ENCODE measurements at regions not wholly inside any gene's neighbourhood (a gene's known extent, or its start where the extent isn't known, plus 50 kb on each side); places are given as distances from the start of the nearest gene placed in this dataset.
"Not testable (repeated sequence)": the region's sequence is repeated elsewhere in the genome, so short reads cannot be mapped to it uniquely, and the experiment has no call there.

GRCh38 chrX:65610481-65610880 lies 57.0 kb upstream of the MSN start:
- no peak for DNase-seq

- peak; percentile 43 for DNase-seq
Observed at GRCh38 chrX:65610040-65610439, 57.4 kb upstream of the MSN start.

GRCh38 chrX:65609237-65609636 lies 58.2 kb upstream of the MSN start:
- no peak for DNase-seq

GRCh38 chrX:65608026-65608425 lies 59.4 kb upstream of the MSN start:
- no peak for DNase-seq

- peak; percentile 77 for DNase-seq
Observed at GRCh38 chrX:65607070-65607742, 60.2 kb upstream of the MSN start.

DNA sequence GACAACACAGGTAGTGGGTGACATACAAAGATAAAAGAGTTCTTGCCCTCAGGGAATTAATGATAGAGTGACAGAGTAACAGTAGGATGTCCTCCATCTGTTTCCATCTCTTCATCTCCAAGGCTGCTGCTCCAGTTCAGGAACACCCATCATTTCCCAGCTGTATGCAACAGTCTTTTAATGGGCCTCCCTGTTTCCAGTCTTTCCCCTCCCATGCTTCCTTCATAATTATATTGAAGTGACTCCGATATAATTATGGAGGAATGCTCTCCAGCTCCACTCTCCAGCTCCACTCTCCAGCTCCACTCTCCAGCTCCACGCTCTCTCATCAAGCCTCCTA lies 65.3 kb upstream of the MSN start:
- no peak for DNase-seq

- DNase-seq, result peak; percentile 54
Observed at GRCh38 chrX:65601530-65602220, 65.8 kb upstream of the MSN start.

DNA sequence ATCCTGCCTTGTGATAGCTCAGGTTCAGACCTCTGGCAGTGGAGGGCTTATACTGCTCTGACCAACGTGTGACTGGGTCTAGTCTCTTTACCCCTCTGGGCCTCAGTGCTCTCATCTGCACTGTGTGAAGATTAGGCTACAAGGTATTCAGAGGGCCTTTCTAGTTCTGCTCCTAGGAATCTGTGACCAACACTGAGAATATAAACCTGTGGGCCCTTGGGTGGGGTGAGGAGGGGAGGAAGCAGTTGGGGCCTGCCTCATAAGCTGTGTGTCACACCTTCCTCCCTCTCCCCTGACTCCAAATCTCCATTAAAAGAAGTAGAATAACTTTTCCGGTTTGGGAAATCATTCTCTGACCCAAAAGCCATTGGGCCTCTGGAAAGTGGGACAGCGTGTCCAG lies 66.3 kb upstream of the MSN start:
- no peak for DNase-seq

- DNase-seq, result no peak
Observed at GRCh38 chrX:65600106-65600505, 65.5 kb upstream of the LAS1L start.

GRCh38 chrX:65598559-65599147 lies 64.1 kb upstream of the LAS1L start:
- DNase-seq, result peak; percentile 33

DNA sequence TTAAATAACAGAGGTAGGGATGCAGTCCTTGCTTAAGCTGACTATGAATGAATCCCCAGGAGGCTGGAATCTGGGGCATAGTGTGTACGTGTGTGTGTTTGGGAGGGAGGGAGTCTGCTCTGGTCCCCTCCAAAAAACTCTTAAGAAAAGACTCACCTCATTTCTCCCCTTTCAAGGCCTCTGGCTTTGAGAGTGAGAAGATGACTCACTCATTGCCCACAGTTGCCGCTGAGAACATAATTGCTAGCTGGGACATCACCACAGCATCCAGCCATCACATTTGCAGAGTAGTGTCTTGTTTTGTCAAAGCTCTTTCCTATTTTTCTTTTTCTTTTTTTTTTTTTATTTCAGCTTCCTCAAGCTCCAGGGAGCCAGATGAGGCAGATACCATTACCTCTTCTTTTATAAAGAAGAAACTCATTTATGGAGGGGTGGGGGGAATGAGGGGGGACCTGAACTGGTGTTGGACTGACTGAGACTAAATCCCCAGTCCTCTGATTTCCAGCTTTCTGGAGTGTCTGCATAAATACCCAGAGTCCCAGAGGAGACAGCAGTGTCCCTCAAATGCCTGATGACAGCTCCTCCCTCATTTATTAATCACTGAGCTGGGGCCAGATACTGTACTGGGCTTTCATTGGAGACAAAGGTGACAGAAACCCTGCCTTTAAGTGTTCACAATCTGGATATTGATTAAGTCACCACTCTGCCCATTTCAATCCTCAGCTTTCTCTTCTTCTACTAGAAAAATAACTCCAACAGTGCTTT lies 61.9 kb upstream of the LAS1L start:
- peak; percentile 85 for DNase-seq

DNA sequence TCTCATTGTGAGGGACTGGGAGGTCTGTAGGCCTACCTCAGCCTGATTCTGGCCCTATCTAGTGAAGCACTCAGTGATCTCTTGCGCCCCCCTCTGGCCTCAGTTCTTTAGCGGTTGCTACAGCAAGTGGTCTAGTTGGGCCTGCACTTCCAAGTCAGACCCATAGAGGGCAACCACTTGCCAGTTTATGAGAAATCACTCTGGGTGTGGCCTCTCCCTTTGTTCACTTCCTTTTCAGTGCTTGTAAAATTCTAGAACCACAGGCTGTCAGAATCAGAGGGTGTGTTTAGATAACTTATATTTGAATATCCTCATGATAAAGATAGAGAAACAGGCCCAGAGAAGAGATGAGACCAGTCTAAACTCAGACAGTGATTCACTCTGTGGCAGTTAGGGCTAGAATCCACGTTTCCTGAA lies 60.9 kb upstream of the LAS1L start:
- DNase-seq, result peak; percentile 97

DNA sequence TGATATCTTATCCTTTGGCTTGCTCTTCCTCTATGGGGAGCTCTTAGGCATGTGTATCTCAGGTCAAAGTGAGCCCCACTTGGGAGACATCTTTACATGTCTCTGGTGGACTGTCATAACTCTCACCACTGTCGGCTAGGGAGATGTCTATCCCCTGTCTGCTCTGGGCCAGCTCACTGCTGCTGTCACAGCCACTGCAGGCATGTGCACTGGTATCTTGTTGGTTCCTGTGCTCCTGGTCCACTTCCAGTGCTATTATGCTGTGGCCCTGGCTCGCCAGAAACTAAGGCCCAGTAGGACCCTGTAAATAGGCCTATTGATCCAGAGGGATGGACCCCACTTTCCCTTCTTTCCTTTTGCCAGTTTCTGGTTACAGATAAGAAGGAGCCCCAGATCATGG lies 56.6 kb upstream of the LAS1L start:
- no peak for DNase-seq

- DNase-seq, result no peak
Observed at GRCh38 chrX:65589304-65589703, 54.7 kb upstream of the LAS1L start.

DNA sequence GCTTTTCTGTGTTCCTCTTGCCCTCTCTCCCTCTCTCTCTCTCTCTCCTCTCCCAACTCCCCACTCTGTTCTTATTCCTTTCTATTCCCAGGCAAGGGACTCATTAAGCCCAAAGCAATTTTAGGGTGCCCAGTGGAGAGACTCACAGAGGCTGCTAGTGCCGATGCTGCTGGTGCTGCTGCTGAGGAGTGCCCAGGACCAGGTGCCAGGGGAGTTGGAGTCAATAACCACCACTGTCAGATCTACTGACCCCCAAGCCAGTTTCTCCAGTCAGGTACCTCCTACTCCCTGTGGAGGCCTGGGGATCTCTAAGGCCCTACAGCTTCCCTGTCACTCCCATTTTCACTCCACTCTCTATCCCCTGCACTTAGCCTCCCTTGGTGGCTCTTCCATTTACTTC lies 54.2 kb upstream of the LAS1L start:
- DNase-seq, result no peak

GRCh38 chrX:65587616-65588526 lies 53.3 kb upstream of the LAS1L start:
- DNase-seq, result no peak

- no peak for DNase-seq
Observed at GRCh38 chrX:65586491-65586890, 51.9 kb upstream of the LAS1L start.

DNA sequence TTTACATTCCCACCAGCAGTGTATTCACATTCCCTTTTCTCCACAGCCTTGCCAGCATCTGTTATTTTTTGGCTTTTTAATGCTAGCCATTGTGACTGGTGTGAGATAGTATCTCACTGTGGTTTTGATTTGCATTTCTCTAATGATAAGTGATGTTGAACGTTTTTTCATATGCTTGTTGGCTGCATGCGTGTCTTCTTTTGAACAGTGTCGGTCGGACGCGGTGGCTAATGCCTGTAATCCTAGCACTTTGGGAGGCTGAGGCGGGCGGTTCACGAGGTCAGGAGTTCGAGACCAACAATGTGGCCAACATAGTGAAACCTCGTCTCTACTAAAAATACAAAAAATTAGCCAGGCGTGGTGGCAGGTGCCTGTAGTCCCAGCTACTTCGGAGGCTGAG lies 50.6 kb upstream of the LAS1L start:
- not testable (repeated sequence) for DNase-seq

Measured in activated CD4-positive, alpha-beta T cell treated with anti-CD3 and anti-CD28 coated beads, Interleukin-2, amount 50 U/mL, for 16 hours (primary cell).